Kidney (tissue), 13 donors: ENCODE measurements at regions not wholly inside any gene's neighbourhood (a gene's known extent, or its start where the extent isn't known, plus 50 kb on each side); places are given as distances from the start of the nearest gene placed in this dataset.
A peak's percentile ranks its signal among the peaks of the same experiment; 100 is the strongest.

Experiments used
- DNase-seq, 5 donors: peaks; one replicate each; pipeline ENCODE4 v3.0.0-alpha.2; 2013 to 2020
- FAIRE-seq: peaks from 2 replicates; lab custom pipeline; 2012; peaks lifted over from hg19 to GRCh38; lab: Jason Lieb, UNC
- H3K27ac ChIP-seq, 2 donors: one replicate each; pipeline ENCODE4 v1.7.0; 2013; ENCODE audit warnings: low read depth in 2 of 2, low read length in 2 of 2, inconsistent platforms in 1 of 2
- H3K27me3 ChIP-seq: one replicate; pipeline ENCODE4 v1.7.1; 2013; ENCODE audit warnings: low read length, inconsistent platforms; ENCODE audit not compliant: control insufficient read depth, insufficient read depth
- H3K36me3 ChIP-seq, 3 donors: one replicate each; pipeline versions ENCODE4 v1.7.0 to v1.7.1; 2013; ENCODE audit warnings: low read length in 3 of 3, control low read depth in 1 of 3, inconsistent platforms in 1 of 3; ENCODE audit not compliant: insufficient read depth in 3 of 3, control insufficient read depth in 2 of 3
- H3K4me1 ChIP-seq, 3 donors: one replicate each; pipeline versions ENCODE4 v1.7.0 to v1.7.1; 2013; ENCODE audit warnings: low read length in 3 of 3, inconsistent platforms in 1 of 3, low read depth in 1 of 3; ENCODE audit not compliant: control insufficient read depth in 2 of 3, insufficient read depth in 2 of 3
- H3K4me3 ChIP-seq, 3 donors: one replicate each; pipeline versions ENCODE4 v1.7.0 to v1.8.1; 2013; ENCODE audit warnings: low read length in 3 of 3, control low read depth in 1 of 3, inconsistent platforms in 1 of 3
- H3K9ac ChIP-seq, 3 donors: one replicate each; pipeline versions ENCODE4 v1.7.0 to v1.7.1; 2013; ENCODE audit warnings: low read length in 3 of 3, control low read depth in 1 of 3, inconsistent platforms in 1 of 3
- H3K9me3 ChIP-seq, 3 donors: one replicate each; pipeline versions ENCODE4 v1.7.0 to v1.7.1; 2013; ENCODE audit warnings: low read length in 3 of 3, control low read depth in 1 of 3, inconsistent platforms in 1 of 3; ENCODE audit not compliant: control insufficient read depth in 2 of 3, insufficient read depth in 1 of 3
- CTCF ChIP-seq: IDR thresholded peaks from 3 replicates; pipeline ENCODE4 v1.5.1; 2012; ENCODE audit warnings: mild to moderate bottlenecking, moderate library complexity, borderline replicate concordance; ENCODE audit not compliant: insufficient read depth; ENCODE audit errors: extremely low read depth
- intact Hi-C: fragments of 100-400 bp; cut with DNase I; formaldehyde crosslinking; loops from one replicate; pipeline ENCODE4 v1.11.1; 2022
- donor health status: control.
- donor health status: control.
- donor health status: control.
- donor health status: control.
- donor health status: control.
- donor health status: DM: yes; HTN: yes; CAD: no.
- donor health status: Normal renal cell carcinoma (clear cell type).

- Histone ChIP-seq H3K9me3 (no peaks in the 10 kb centered on the region), H3K27me3 (no peaks in the 10 kb centered on the region), H3K27ac (no peak overlapping the region), H3K9ac (no peak overlapping the region), H3K4me3 (no peak overlapping the region), H3K36me3 (no peaks in the 10 kb centered on the region), H3K4me1 (no peaks in the 10 kb centered on the region)
- intact Hi-C loops: no loop called here
- no peak for TF ChIP-seq CTCF
- no peak for DNase-seq
- FAIRE-seq: no peak
These were observed 375.7 kb upstream of the TUSC1 start for GRCh38 chr9:26053954-26054353.

- Histone ChIP-seq H3K36me3 (no peaks in the 10 kb centered on the region), H3K9me3 (peaks cover 0 to 2% (median 0%) of the 10 kb centered on the region in 3 donors), H3K27ac (no peak overlapping the region), H3K9ac (no peak overlapping the region), H3K4me3 (no peak overlapping the region), H3K4me1 (no peaks in the 10 kb centered on the region), H3K27me3 (no peaks in the 10 kb centered on the region)
- no peak for FAIRE-seq
- no peak for DNase-seq
- intact Hi-C loops: no loop called here
- no peak for TF ChIP-seq CTCF
These were observed 365.2 kb upstream of the TUSC1 start for GRCh38 chr9:26043431-26043830.

GRCh38 chr9:26034786-26035185 is 356.5 kb upstream of the TUSC1 start:
- intact Hi-C loops: no loop called here
- FAIRE-seq (no peak), DNase-seq (no peak)
- Histone ChIP-seq H3K27ac (no peak overlapping the region), H3K27me3 (no peaks in the 10 kb centered on the region), H3K4me3 (no peak overlapping the region), H3K36me3 (no peaks in the 10 kb centered on the region), H3K4me1 (no peaks in the 10 kb centered on the region), H3K9me3 (no peaks in the 10 kb centered on the region), H3K9ac (no peak overlapping the region)
- TF ChIP-seq CTCF: no peak

GRCh38 chr9:26033336-26033735 is 355.1 kb upstream of the TUSC1 start:
- intact Hi-C loops: no loop called here
- DNase-seq: peak in 1 of 5 donors; percentile 3
- no peak for TF ChIP-seq CTCF

More at GRCh38 chr9:26033336-26033735, 355.1 kb upstream of the TUSC1 start:
- no peak for FAIRE-seq
- Histone ChIP-seq H3K4me3 (no peak overlapping the region), H3K36me3 (no peaks in the 10 kb centered on the region), H3K27ac (no peak overlapping the region), H3K9ac (no peak overlapping the region), H3K27me3 (no peaks in the 10 kb centered on the region), H3K4me1 (no peaks in the 10 kb centered on the region), H3K9me3 (no peaks in the 10 kb centered on the region)
